Thymus (tissue), 11 donors: ENCODE measurements at regions not wholly inside any gene's neighbourhood (a gene's known extent, or its start where the extent isn't known, plus 50 kb on each side); places are given as distances from the start of the nearest gene placed in this dataset.

ENCODE experiments used
- DNase-seq, 9 donors: peaks; one replicate each; pipeline ENCODE4 v3.0.0-alpha.2; 2013; ENCODE audit warnings: low spot score in 9 of 9, low read depth in 6 of 9, missing footprints in 1 of 9
- H3K27ac ChIP-seq, 2 donors: one replicate each; pipeline ENCODE4 v1.5.1; 2013; ENCODE audit warnings: control low read depth in 1 of 2, low read depth in 1 of 2, low read length in 1 of 2, mild to moderate bottlenecking in 1 of 2, moderate library complexity in 1 of 2
- H3K27me3 ChIP-seq, 2 donors: one replicate each; pipeline ENCODE4 v1.5.1; 2013; ENCODE audit warnings: low read length in 1 of 2; ENCODE audit not compliant: control insufficient read depth in 2 of 2, insufficient read depth in 1 of 2
- H3K36me3 ChIP-seq, 2 donors: one replicate each; pipeline ENCODE4 v1.5.1; 2013; ENCODE audit warnings: low read length in 1 of 2, mild to moderate bottlenecking in 1 of 2, moderate library complexity in 1 of 2; ENCODE audit not compliant: control insufficient read depth in 2 of 2, insufficient read depth in 2 of 2
- H3K4me1 ChIP-seq, 2 donors: one replicate each; pipeline ENCODE4 v1.5.1; 2013; ENCODE audit warnings: low read length in 2 of 2; ENCODE audit not compliant: control insufficient read depth in 2 of 2, insufficient read depth in 2 of 2
- H3K4me3 ChIP-seq, 2 donors: one replicate each; pipeline ENCODE4 v1.5.1; 2013; ENCODE audit warnings: low read length in 2 of 2, control low read depth in 1 of 2, mild to moderate bottlenecking in 1 of 2
- H3K9me3 ChIP-seq, 2 donors: one replicate each; pipeline ENCODE4 v1.5.1; 2013; ENCODE audit warnings: low read length in 1 of 2, mild to moderate bottlenecking in 1 of 2; ENCODE audit not compliant: control insufficient read depth in 2 of 2, insufficient read depth in 1 of 2
- WGBS: extraction: QIAGEN DNeasy Blood & Tissue Kit; methylation state at CpG from one replicate; pipeline ENCODE4 v1.1.7; 2013; 5-methylcytosine and 5-hydroxymethylcytosine counted together
- donor health status: healthy.

- Histone ChIP-seq H3K27me3 (no peaks in the 10 kb centered on the region), H3K27ac (no peak overlapping the region), H3K4me1 (no peaks in the 10 kb centered on the region), H3K9me3 (no peaks in the 10 kb centered on the region), H3K36me3 (no peaks in the 10 kb centered on the region), H3K4me3 (no peak overlapping the region)
- DNase-seq, result no peak
These were observed 1465.6 kb upstream of the ZEB2 start for GRCh38 chr2:145985517-145985916.

DNA sequence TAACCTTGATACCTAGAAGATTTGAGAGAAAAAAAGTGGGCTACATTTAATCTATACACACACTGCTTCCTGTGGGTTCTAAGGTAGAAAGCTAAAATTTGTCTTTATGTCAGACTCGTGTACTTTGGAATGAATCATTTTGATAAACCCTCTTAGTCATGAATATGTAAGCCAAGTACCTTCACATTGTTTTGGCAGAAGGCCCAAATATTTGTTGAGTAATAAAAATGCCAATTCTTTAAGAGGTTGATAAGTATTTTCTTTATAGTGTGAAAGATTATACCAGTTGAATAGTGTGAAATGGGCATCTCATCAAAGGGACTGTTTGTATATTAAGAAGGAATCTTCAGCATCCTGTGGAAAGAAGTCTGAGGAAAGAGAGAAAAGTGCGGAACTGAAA lies 1464.7 kb upstream of the ZEB2 start:
- Histone ChIP-seq H3K4me3 (no peak overlapping the region), H3K27me3 (no peaks in the 10 kb centered on the region), H3K4me1 (no peaks in the 10 kb centered on the region), H3K36me3 (no peaks in the 10 kb centered on the region), H3K9me3 (no peaks in the 10 kb centered on the region), H3K27ac (no peak overlapping the region)
- WGBS, result 49% methylated on average over 2 of the region's 2 CpGs
- no peak for DNase-seq

DNA sequence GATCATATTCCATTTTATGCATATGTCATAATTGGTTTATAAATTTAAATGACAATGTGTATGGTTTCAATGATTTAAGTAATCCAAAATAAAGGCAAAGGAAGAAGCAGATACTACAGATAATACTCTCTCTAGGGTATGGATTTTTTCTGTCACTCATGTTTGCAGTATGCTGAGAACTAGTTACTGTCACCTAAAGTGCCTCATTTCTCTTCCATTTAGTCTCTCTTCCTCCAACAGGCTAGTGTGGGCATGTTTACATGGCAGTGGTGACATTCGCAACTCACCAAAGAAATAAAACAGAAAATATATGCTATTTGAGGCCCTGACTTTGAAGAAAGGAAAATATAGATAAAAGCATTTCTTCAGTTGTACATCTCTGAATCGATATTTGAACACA lies 1460.4 kb upstream of the ZEB2 start:
- Histone ChIP-seq H3K27ac (no peak overlapping the region), H3K4me3 (no peak overlapping the region), H3K36me3 (no peaks in the 10 kb centered on the region), H3K4me1 (no peaks in the 10 kb centered on the region), H3K27me3 (no peaks in the 10 kb centered on the region), H3K9me3 (no peaks in the 10 kb centered on the region)
- 96% methylated on average over 2 of the region's 2 CpGs for WGBS
- no peak for DNase-seq

DNA sequence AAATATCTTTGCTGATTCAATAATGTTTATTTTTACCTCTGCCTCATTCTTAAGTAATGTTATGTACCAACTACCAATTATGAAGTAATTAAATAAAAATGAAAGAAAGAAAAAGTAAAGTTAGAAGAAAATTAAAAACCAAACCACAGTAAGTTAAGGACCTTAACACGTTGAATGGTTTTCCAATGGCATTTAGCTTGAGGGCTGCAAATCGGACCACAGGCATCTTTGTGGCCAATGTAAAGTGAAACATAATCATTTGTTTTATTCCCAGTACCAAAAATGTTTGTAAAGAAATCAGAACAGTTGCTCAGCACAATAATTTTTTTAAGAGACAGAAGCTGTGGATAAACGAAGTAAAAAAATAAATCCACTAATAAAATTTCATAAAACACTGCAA lies 1455.5 kb upstream of the ZEB2 start:
- H3K27ac ChIP-seq, result no peak overlapping the region
- no peak overlapping the region for H3K4me3 ChIP-seq
- 56% methylated on average over 3 of the region's 3 CpGs for WGBS
- H3K36me3 ChIP-seq, result no peaks in the 10 kb centered on the region
- H3K9me3 ChIP-seq, result no peaks in the 10 kb centered on the region
- no peaks in the 10 kb centered on the region for H3K27me3 ChIP-seq
- no peak for DNase-seq
- H3K4me1 ChIP-seq, result no peaks in the 10 kb centered on the region

DNA sequence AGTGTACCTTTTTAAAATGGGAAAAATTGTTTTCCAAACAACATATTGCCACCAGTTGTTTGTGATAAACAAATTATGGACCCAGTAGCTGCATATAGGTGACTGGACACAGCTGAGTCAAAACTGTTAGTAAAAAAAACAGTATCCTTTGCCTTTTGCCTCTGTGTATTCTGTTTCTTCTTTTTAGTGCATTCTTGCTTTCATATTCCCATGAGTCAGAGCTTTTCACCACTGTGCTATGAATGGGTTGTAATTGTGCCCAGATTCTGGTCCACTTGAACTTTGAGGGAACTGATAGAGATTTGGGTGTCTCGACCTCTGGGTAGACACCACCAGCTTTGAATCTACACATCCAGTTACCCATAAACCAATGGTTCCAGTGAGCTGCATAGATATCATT lies 1441.9 kb upstream of the ZEB2 start:
- Histone ChIP-seq H3K27ac (no peak overlapping the region), H3K4me1 (no peaks in the 10 kb centered on the region), H3K27me3 (no peaks in the 10 kb centered on the region), H3K36me3 (no peaks in the 10 kb centered on the region), H3K9me3 (peaks cover 0 to 10% of the 10 kb centered on the region in 2 donors), H3K4me3 (no peak overlapping the region)
- no peak for DNase-seq
- WGBS, result 89% methylated on average over 1 of the region's 1 CpG

DNA sequence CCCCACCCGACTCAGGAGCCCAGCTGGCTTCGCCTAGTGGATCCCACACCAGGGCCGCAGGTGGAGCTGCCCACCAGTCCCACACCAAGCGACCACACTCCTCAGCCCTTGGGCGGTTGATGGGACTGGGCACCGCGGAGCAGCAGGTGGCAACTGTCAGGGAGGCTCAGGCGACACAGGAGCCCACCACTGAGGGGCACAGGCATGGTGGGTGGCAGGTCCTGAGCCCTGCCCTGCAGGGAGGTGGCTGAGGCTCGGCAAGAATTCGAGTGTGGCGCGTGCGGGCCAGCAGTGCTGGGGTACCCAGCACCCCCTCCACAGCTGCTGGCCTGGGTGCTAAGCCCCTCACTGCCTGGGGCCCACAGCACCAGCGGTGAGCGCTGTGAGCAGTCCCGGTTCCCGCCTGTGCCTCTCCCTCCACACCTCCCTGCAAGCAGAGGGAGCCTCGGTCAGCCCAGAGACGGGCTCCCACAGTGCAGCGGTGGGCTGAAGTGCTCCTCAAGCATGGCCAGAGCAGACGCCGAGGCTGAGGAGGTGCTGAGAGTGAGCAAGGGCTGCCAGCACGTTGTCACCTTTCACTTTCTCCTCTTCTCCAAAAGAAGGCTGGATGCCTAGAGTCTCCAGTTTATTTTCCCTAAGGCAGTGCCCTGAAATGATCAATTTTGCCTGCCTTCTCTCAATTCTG lies 1440.7 kb upstream of the ZEB2 start:
- peaks cover 0 to 10% of the 10 kb centered on the region in 2 donors for H3K9me3 ChIP-seq
- no peak overlapping the region for H3K27ac ChIP-seq
- H3K36me3 ChIP-seq, result no peaks in the 10 kb centered on the region
- H3K27me3 ChIP-seq, result no peaks in the 10 kb centered on the region
- whole genome bisulfite sequencing, result 96% methylated on average over 23 of the region's 23 CpGs
- no peak overlapping the region for H3K4me3 ChIP-seq
- DNase-seq, result no peak
- no peaks in the 10 kb centered on the region for H3K4me1 ChIP-seq

DNA sequence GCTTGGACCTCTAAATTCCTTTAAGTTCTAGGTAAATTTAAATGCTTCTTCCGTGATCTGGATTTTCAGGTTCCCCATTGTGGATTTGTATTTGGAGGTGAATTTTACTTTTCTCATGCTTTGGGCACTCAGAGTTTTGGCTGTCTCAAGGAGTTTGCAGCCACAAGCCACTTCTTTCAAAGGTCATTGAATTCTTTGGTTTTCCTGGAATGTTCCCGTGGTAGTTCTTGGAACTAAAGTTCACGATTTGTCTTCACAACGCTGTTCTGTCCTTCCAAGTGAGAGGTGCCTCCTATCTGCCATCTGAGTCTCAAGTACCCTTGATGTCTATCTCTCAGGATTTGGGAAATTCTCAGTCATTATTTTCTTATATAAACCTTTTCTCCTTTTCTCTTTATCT lies 1438.7 kb upstream of the ZEB2 start:
- WGBS, result 94% methylated on average over 4 of the region's 4 CpGs
- Histone ChIP-seq H3K4me1 (no peaks in the 10 kb centered on the region), H3K36me3 (no peaks in the 10 kb centered on the region), H3K27ac (no peak overlapping the region), H3K27me3 (no peaks in the 10 kb centered on the region), H3K9me3 (peaks cover 0 to 10% of the 10 kb centered on the region in 2 donors), H3K4me3 (no peak overlapping the region)
- DNase-seq, result no peak

DNA sequence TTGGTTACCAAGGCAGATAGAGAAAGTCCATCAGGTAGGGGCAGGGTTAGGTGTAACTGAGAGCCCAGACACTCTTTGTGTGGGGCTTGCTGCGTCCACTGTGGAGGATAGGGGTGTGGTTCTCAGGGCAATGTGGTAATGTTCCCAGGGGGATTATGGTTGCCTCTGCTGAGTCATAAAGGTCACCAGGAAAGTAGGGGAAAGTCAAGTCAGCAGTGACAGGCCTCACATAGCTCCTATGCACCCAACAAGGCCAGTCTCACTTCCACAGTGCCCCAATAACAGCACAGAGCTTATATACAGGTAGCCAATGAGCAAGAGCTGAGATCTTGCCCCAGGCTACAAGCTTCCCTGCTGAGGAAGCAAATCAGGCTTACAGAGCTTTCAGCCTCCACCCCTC lies 1438.0 kb upstream of the ZEB2 start:
- Histone ChIP-seq H3K4me1 (no peaks in the 10 kb centered on the region), H3K27me3 (no peaks in the 10 kb centered on the region), H3K36me3 (no peaks in the 10 kb centered on the region), H3K4me3 (no peak overlapping the region), H3K27ac (no peak overlapping the region), H3K9me3 (peaks cover 0 to 10% of the 10 kb centered on the region in 2 donors)
- DNase-seq, result no peak
- 0% methylated on average over 1 of the region's 1 CpG for WGBS

GRCh38 chr2:145939949-145940348 lies 1420.0 kb upstream of the ZEB2 start:
- H3K27me3 ChIP-seq, result no peaks in the 10 kb centered on the region
- no peaks in the 10 kb centered on the region for H3K4me1 ChIP-seq
- H3K4me3 ChIP-seq, result no peak overlapping the region
- no peaks in the 10 kb centered on the region for H3K36me3 ChIP-seq
- no peak overlapping the region for H3K27ac ChIP-seq
- DNase-seq, result no peak
- H3K9me3 ChIP-seq, result no peaks in the 10 kb centered on the region
- WGBS, result 84% methylated on average over 1 of the region's 1 CpG

DNA sequence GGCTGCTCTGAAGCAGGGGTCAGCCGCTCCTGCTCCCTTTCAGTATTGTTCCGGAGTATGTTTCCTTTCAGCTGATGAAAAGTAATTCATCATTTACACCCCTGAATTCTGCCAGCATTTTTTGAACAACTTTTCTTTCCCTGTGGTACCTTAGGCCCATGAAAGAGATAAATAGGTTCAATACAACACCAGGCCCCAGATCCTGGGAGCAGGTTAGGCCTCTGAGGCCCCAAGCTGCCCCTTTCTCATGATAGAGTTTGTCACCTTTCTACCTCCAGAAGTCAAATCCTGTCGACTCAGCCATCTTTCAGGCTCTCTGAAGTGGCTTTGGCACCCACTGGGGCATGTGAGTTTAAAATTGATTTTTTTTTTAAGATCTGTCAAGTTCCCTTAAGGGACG lies 1415.1 kb upstream of the ZEB2 start:
- H3K27ac ChIP-seq, result no peak overlapping the region
- no peaks in the 10 kb centered on the region for H3K27me3 ChIP-seq
- no peaks in the 10 kb centered on the region for H3K4me1 ChIP-seq
- no peaks in the 10 kb centered on the region for H3K9me3 ChIP-seq
- WGBS, result 90% methylated on average over 4 of the region's 4 CpGs
- no peak overlapping the region for H3K4me3 ChIP-seq
- no peaks in the 10 kb centered on the region for H3K36me3 ChIP-seq
- DNase-seq, result no peak
